Loucy (cell line): ENCODE measurements at regions not wholly inside any gene's neighbourhood (a gene's known extent, or its start where the extent isn't known, plus 50 kb on each side); places are given as distances from the start of the nearest gene placed in this dataset.

Experiments used
- EZH2phosphoT487 ChIP-seq: fragments of 200-600 bp; IDR thresholded peaks from 2 replicates; pipeline ENCODE4 v1.6.1; 2018; ENCODE audit warnings: antibody characterized with exemption, mild to moderate bottlenecking, moderate library complexity, borderline replicate concordance
- TF ChIP-seq, protein P1 (sequence below): fragments of 200-600 bp; sonication (generic); conservative IDR thresholded peaks from 2 replicates; pipeline ENCODE4 v1.5.1; 2014; ENCODE audit warnings: mild to moderate bottlenecking, antibody characterized with exemption, low read length

DNA sequence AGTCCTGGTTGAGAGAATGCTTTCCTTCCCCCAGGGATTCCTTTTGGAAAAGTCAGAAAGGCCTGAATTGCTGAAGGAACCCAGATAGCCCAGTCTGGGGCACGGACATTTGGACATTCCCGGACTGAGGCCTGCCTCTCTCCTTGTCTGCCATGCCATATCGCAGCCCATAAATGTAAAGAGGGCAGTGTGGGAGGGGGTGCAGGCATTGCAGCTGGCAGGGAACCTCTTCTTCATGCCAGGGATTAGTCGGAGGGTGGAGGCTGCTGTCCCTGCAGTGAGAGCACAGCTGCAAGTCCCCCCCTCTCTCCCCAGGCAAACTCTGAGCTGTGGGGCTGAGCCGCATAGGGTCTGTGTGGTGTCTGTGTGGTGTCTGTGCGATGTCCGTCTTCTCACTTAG, 486.0 kb upstream of the MKI67 start:
- TF ChIP-seq EZH2phosphoT487: no peak
- TF ChIP-seq, protein P1, sequence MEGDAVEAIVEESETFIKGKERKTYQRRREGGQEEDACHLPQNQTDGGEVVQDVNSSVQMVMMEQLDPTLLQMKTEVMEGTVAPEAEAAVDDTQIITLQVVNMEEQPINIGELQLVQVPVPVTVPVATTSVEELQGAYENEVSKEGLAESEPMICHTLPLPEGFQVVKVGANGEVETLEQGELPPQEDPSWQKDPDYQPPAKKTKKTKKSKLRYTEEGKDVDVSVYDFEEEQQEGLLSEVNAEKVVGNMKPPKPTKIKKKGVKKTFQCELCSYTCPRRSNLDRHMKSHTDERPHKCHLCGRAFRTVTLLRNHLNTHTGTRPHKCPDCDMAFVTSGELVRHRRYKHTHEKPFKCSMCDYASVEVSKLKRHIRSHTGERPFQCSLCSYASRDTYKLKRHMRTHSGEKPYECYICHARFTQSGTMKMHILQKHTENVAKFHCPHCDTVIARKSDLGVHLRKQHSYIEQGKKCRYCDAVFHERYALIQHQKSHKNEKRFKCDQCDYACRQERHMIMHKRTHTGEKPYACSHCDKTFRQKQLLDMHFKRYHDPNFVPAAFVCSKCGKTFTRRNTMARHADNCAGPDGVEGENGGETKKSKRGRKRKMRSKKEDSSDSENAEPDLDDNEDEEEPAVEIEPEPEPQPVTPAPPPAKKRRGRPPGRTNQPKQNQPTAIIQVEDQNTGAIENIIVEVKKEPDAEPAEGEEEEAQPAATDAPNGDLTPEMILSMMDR: no peak
